Prostate gland (tissue), 2 donors: ENCODE measurements at regions not wholly inside any gene's neighbourhood (a gene's known extent, or its start where the extent isn't known, plus 50 kb on each side); places are given as distances from the start of the nearest gene placed in this dataset.

ENCODE experiments used
- CTCF ChIP-seq, 4 experiments: fragments of 200-600 bp in 2 of 4; fragments of 450-650 bp in 2 of 4; sonication (generic) in 2 of 4; IDR thresholded peaks; 1 replicate in 3 of 4; 2 replicates in 1 of 4; pipeline ENCODE4 v1.5.1; 2016 to 2019; ENCODE audit warnings: antibody characterized with exemption in 4 of 4, mild to moderate bottlenecking in 2 of 4, moderate library complexity in 2 of 4
- POLR2A ChIP-seq: fragments of 450-650 bp; IDR thresholded peaks from one replicate; pipeline ENCODE4 v1.6.1; 2016; ENCODE audit warnings: antibody characterized with exemption, mild to moderate bottlenecking

- TF ChIP-seq CTCF (IDR thresholded peaks at IDR 0.05): no peak
- no peak for TF ChIP-seq POLR2A
Measured at GRCh38 chr3:64385277-64385676, 160.0 kb upstream of the PRICKLE2 start.
